K562 (cell line): ENCODE measurements at regions not wholly inside any gene's neighbourhood (a gene's known extent, or its start where the extent isn't known, plus 50 kb on each side); places are given as distances from the start of the nearest gene placed in this dataset.

Source experiments
- ATAC-seq: fragments of 200-7000 bp; cut with Tn5 transposase; 3 replicates; pipeline ENCODE4 v1.9.1; 2020; ENCODE audit warnings: moderate library complexity
- BruUV-seq: library from RNA; stranded (reverse); fragments of 400-500 nt; replicated peaks from 2 replicates; lab custom pipeline; 2021; lab: Mats Ljungman, UMichigan
- CTCF ChIA-PET: fragments of 300-600 bp; formaldehyde crosslinking; extraction: SDS; loops from one replicate; lab custom pipeline; 2021; ENCODE audit warnings: low intra/inter-chr PET ratio; lab: Yijun Ruan, JAX
- POLR2A ChIA-PET: fragments of 300-600, 350-650 bp; sonication (Branson Sonifier 250); formaldehyde crosslinking; extraction: SDS; loops from one replicate; lab custom pipeline; 2021; ENCODE audit warnings: antibody characterized with exemption, inconsistent platforms; lab: Yijun Ruan, JAX
- DNase-seq, 4 experiments: peaks; one replicate each; pipeline versions ENCODE4 v3.0.0 to v3.0.0-alpha.2; 2011 to 2018; ENCODE audit warnings: low spot score in 3 of 4, mixed read lengths in 3 of 4; ENCODE audit errors: extremely low read depth in 1 of 4
- FAIRE-seq: peaks from 2 replicates; lab custom pipeline; 2011; peaks lifted over from hg19 to GRCh38; lab: Jason Lieb, UNC
- H2AFZ ChIP-seq: 2 replicates; pipeline ENCODE4 v1.6.0; 2011; ENCODE audit warnings: low read depth, low read length, control low read depth, inconsistent platforms
- H3K27ac ChIP-seq: fragments of 200-600 bp; 3 replicates; pipeline ENCODE4 v1.8.0; 2011; ENCODE audit warnings: low read depth, mild to moderate bottlenecking, control low read depth, inconsistent platforms, low read length, moderate library complexity, mixed read lengths; ENCODE audit errors: extremely low read depth
- H3K27me3 ChIP-seq, 2 experiments: fragments of 300-600 bp in 1 of 2; 2 replicates in 1 of 2; 3 replicates in 1 of 2; pipeline versions ENCODE4 v1.6.0 to v1.8.0; 2011; ENCODE audit warnings: inconsistent platforms in 2 of 2, low read length in 2 of 2, mild to moderate bottlenecking in 1 of 2, mixed read lengths in 1 of 2, moderate library complexity in 1 of 2; ENCODE audit not compliant: control insufficient read depth in 2 of 2, insufficient read depth in 2 of 2
- H3K36me3 ChIP-seq: fragments of 300-600 bp; 3 replicates; pipeline ENCODE4 v1.8.0; 2011; ENCODE audit warnings: mild to moderate bottlenecking, low read length, inconsistent platforms; ENCODE audit not compliant: control insufficient read depth, insufficient read depth
- H3K4me1 ChIP-seq, 2 experiments: fragments of 200-600 bp in 1 of 2; replicated peaks in 1 of 2; 2 replicates in 1 of 2; 3 replicates in 1 of 2; pipeline versions ENCODE4 v1.5.1 to v1.8.0; 2011; ENCODE audit warnings: inconsistent platforms in 2 of 2, low read length in 2 of 2, mild to moderate bottlenecking in 1 of 2, mixed read lengths in 1 of 2, moderate library complexity in 1 of 2; ENCODE audit not compliant: control insufficient read depth in 2 of 2, insufficient read depth in 2 of 2
- H3K4me2 ChIP-seq: 2 replicates; pipeline ENCODE4 v1.6.1; 2011; ENCODE audit warnings: low read length, control low read depth, inconsistent platforms, mixed read lengths; ENCODE audit not compliant: insufficient read depth
- H3K4me3 ChIP-seq: fragments of 200-600 bp; sonication (generic), shearing (Covaris generic); 2 replicates; pipeline ENCODE4 v1.5.1; 2016; ENCODE audit warnings: control low read depth, inconsistent platforms
- H3K79me2 ChIP-seq: fragments of 200-600 bp; 3 replicates; pipeline ENCODE4 v1.8.0; 2011; ENCODE audit warnings: low read length, inconsistent platforms; ENCODE audit not compliant: control insufficient read depth, insufficient read depth
- H3K9ac ChIP-seq, 2 experiments: 2 replicates each; pipeline versions ENCODE4 v1.6.0 to v1.6.1; 2011; ENCODE audit warnings: low read depth in 2 of 2, low read length in 2 of 2, control low read depth in 1 of 2, inconsistent platforms in 1 of 2, mild to moderate bottlenecking in 1 of 2, mixed read lengths in 1 of 2; ENCODE audit not compliant: insufficient read depth in 1 of 2
- H3K9me1 ChIP-seq: one replicate; pipeline ENCODE4 v1.6.0; 2011; ENCODE audit warnings: inconsistent platforms, mild to moderate bottlenecking, low read length, moderate library complexity; ENCODE audit not compliant: control insufficient read depth, insufficient read depth
- H3K9me3 ChIP-seq: replicated peaks from 2 replicates; pipeline ENCODE4 v1.5.1; 2011; ENCODE audit warnings: low read depth, low read length, inconsistent platforms; ENCODE audit not compliant: control insufficient read depth, insufficient read depth
- H4K20me1 ChIP-seq: replicated peaks from 2 replicates; pipeline ENCODE4 v1.6.1; 2011; ENCODE audit warnings: low read length, inconsistent platforms, mixed read lengths; ENCODE audit not compliant: control insufficient read depth, insufficient read depth
- NBN ChIP-seq: fragments of 450-650 bp; IDR thresholded peaks from 2 replicates; pipeline ENCODE4 v1.6.1; 2016; ENCODE audit warnings: low read depth, mild to moderate bottlenecking
- PHF20 ChIP-seq: fragments of 450-650 bp; IDR thresholded peaks from 2 replicates; pipeline ENCODE4 v1.6.1; 2018; ENCODE audit not compliant: partially characterized antibody
- STAT6 ChIP-seq: sonication (generic); formaldehyde crosslinking; IDR thresholded peaks from 2 replicates; pipeline ENCODE4 v1.8.1; 2023; ENCODE audit warnings: mild to moderate bottlenecking, missing genetic modification reagents
- XRCC4 ChIP-seq: IDR thresholded peaks from one replicate; pipeline ENCODE4 v1.6.1; 2011; ENCODE audit not compliant: insufficient read depth, insufficient read length; ENCODE audit errors: extremely low read depth
- XRCC5 ChIP-seq: fragments of 200-400 bp; formaldehyde crosslinking; IDR thresholded peaks from 2 replicates; pipeline ENCODE4 v1.6.1; 2017; ENCODE audit warnings: low read depth, mild to moderate bottlenecking, low read length
- ZNF175 ChIP-seq: fragments of 200-800 bp; sonication (Bioruptor generic); IDR thresholded peaks from 2 replicates; pipeline ENCODE4 v1.6.1; 2016; ENCODE audit warnings: low read depth, mild to moderate bottlenecking, missing genetic modification characterization, missing compliant biosample characterization
- ZNF184 ChIP-seq: sonication (generic); formaldehyde crosslinking; IDR thresholded peaks from 2 replicates; pipeline ENCODE4 v1.5.0; 2020; ENCODE audit warnings: missing genetic modification reagents
- ZNF717 ChIP-seq: fragments of 250-450 bp; sonication (Bioruptor Pico); IDR thresholded peaks from 2 replicates; pipeline ENCODE4 v1.5.0; 2021
- WGBS: fragments of 100-300 bp; shearing (Covaris generic); methylation state at CpG from one replicate; pipeline ENCODE4 v1.1.6; 2016; ENCODE audit warnings: low coverage, mixed read lengths; ENCODE audit not compliant: insufficient coverage; ENCODE audit errors: missing lambda C conversion rate; 5-methylcytosine and 5-hydroxymethylcytosine counted together
- in situ Hi-C: fragments of 300-500 bp; cut with MboI; formaldehyde crosslinking; loops from 4 replicates; pipeline ENCODE4 v1.15.0; 2018; ENCODE audit warnings: inconsistent platforms, mixed read lengths
- intact Hi-C: fragments of 100-400 bp; cut with micrococcal nuclease; formaldehyde crosslinking; loops from 2 replicates; pipeline ENCODE4 v1.14.2; 2022
- TF ChIP-seq, protein P1 (sequence below): fragments of 450-650 bp; IDR thresholded peaks from 2 replicates; pipeline ENCODE4 v1.6.1; 2016; ENCODE audit warnings: low read depth, mild to moderate bottlenecking, moderate library complexity

GRCh38 chr3:65277798-65278197 is 590.0 kb upstream of the ADAMTS9 start:
- no peak overlapping the region for H3K27ac ChIP-seq
- H3K4me1 ChIP-seq: no peaks in the 10 kb centered on the region
- ChIA-PET CTCF (no interaction called here), POLR2A (interaction anchor here (0.6 to 1.3 kb wide), 3 partner anchors 10 to 138 kb away, joined by 3 to 4 read pairs (median 3); no protein-coding TSS in a partner anchor)
- H3K9ac ChIP-seq: no peak overlapping the region
- intact Hi-C loops: no loop called here
- H3K36me3 ChIP-seq: no peaks in the 10 kb centered on the region
- H3K27me3 ChIP-seq: no peaks in the 10 kb centered on the region
- H2AFZ ChIP-seq: no peak overlapping the region
- H3K79me2 ChIP-seq: no peaks in the 10 kb centered on the region
- TF ChIP-seq ZNF175 (no peak), XRCC4 (no peak), ZNF184 (CRISPR knock-in tag) (no peak), NBN (no peak), XRCC5 (no peak), PHF20 (no peak), STAT6 (CRISPR knock-in tag) (no peak), ZNF717 (CRISPR knock-in tag) (no peak)
- TF ChIP-seq, protein P1, sequence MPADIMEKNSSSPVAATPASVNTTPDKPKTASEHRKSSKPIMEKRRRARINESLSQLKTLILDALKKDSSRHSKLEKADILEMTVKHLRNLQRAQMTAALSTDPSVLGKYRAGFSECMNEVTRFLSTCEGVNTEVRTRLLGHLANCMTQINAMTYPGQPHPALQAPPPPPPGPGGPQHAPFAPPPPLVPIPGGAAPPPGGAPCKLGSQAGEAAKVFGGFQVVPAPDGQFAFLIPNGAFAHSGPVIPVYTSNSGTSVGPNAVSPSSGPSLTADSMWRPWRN: no peak
- no peak for FAIRE-seq
- ATAC-seq: no peak
- in situ Hi-C loops: no loop called here
- H3K4me3 ChIP-seq: no peak overlapping the region
- H3K9me1 ChIP-seq: no peaks in the 10 kb centered on the region
- no peaks in the 10 kb centered on the region for H4K20me1 ChIP-seq
- DNase-seq: no peak
- 0% methylated on average over 2 of the region's 2 CpGs for WGBS
- H3K9me3 ChIP-seq: no peaks in the 10 kb centered on the region
- H3K4me2 ChIP-seq: no peak overlapping the region
- no TSS peak for BruUV-seq
